ENCODE measurements at regions not wholly inside any gene's neighbourhood (a gene's known extent, or its start where the extent isn't known, plus 50 kb on each side); places are given as distances from the start of the nearest gene placed in this dataset.

DNA sequence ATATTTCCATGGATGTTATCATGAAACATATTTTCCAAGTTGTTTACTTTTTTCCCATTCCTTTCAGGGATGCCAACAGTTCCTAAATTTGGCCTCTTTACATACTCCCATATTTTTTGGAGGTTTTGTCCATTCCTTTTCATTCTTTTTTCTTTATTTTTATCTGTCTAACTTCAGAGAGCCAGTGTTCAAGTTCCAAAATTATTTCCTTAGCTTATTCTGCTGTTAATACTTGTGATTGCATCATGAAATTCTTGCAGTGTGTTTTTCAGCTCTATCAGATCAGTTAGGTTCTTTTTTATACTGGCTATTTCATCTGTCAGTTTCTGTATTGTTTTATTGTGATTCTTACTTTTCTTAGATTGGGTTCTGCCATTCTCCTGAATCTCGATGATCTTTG lies 89.9 kb upstream of the TCF21 start:
- H3K79me2 ChIP-seq (ENCODE audit: low read depth) = no peaks in the 10 kb centered on the region
- H3F3A ChIP-seq (ENCODE audit: low read depth) = no peaks in the 10 kb centered on the region
- H3K4me3 ChIP-seq = no peak overlapping the region
- H3K4me2 ChIP-seq = no peak overlapping the region
- no peaks in the 10 kb centered on the region for H3K27me3 ChIP-seq
- no peaks in the 10 kb centered on the region for H4K20me1 ChIP-seq (ENCODE audit: low read depth)
- no peak for TF ChIP-seq EZH2phosphoT487 (IDR thresholded peaks at IDR 0.05)
- no peak for TF ChIP-seq CTCF (IDR thresholded peaks at IDR 0.05)
- no peak for TF ChIP-seq EZH2 (IDR thresholded peaks at IDR 0.05)
- H2AFZ ChIP-seq (replicated peaks) = no peak overlapping the region
- H3K27ac ChIP-seq = no peak overlapping the region
- no peaks in the 10 kb centered on the region for H3K4me1 ChIP-seq
- no peaks in the 10 kb centered on the region for H3K36me3 ChIP-seq
- Mint-ChIP-seq H3K9me3 (no peaks in the 10 kb centered on the region), H3K36me3 (no peaks in the 10 kb centered on the region), H3K27me3 (ENCODE audit: insufficient read depth, low read depth) (no peaks in the 10 kb centered on the region), H3K4me1 (no peaks in the 10 kb centered on the region), H3K27ac (no peak overlapping the region), H3K4me3 (no peak overlapping the region)
- H3K9me3 ChIP-seq (ENCODE audit: low read depth) = no peaks in the 10 kb centered on the region
- DNase-seq (ENCODE audit: low spot score) = no peak
- no peak overlapping the region for H3K9ac ChIP-seq

DNA sequence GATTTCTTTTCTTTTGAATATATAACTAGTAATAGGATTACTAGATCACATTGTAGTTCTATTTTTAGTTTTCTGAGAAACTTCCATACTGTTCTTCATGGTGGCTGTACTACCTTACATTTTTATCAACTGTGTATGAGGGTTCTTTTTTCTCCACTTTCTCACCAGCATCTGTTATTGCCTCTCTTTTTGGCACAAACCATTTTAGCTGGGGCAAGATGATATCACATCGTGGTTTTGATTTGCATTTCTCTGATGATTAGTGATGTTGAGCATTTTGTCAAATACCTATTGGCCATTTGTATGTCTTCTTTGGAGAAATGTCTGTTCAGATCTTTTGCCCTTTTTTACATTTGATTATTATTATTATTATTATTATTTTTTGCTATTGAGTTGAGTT lies 86.1 kb upstream of the TCF21 start:
- Histone ChIP-seq H3F3A (ENCODE audit: low read depth) (no peaks in the 10 kb centered on the region), H3K4me2 (no peak overlapping the region), H3K79me2 (ENCODE audit: low read depth) (no peaks in the 10 kb centered on the region), H2AFZ (replicated peaks) (no peak overlapping the region), H3K27ac (no peak overlapping the region), H3K27me3 (no peaks in the 10 kb centered on the region), H4K20me1 (ENCODE audit: low read depth) (no peaks in the 10 kb centered on the region), H3K4me3 (no peak overlapping the region), H3K4me1 (no peaks in the 10 kb centered on the region), H3K9me3 (ENCODE audit: low read depth) (no peaks in the 10 kb centered on the region), H3K36me3 (no peaks in the 10 kb centered on the region), H3K9ac (no peak overlapping the region)
- Mint-ChIP-seq H3K4me1 (no peaks in the 10 kb centered on the region), H3K27ac (no peak overlapping the region), H3K9me3 (no peaks in the 10 kb centered on the region), H3K36me3 (no peaks in the 10 kb centered on the region), H3K27me3 (ENCODE audit: insufficient read depth, low read depth) (no peaks in the 10 kb centered on the region), H3K4me3 (no peak overlapping the region)
- TF ChIP-seq EZH2phosphoT487 (IDR thresholded peaks at IDR 0.05) = no peak
- no peak for TF ChIP-seq EZH2 (IDR thresholded peaks at IDR 0.05)
- no peak for TF ChIP-seq CTCF (IDR thresholded peaks at IDR 0.05)
- DNase-seq (ENCODE audit: low spot score) = no peak

- no peaks in the 10 kb centered on the region for H3F3A ChIP-seq (ENCODE audit: low read depth)
- H3K9me3 ChIP-seq (ENCODE audit: low read depth) = no peaks in the 10 kb centered on the region
- Mint-ChIP-seq H3K4me3 (no peak overlapping the region), H3K9me3 (no peaks in the 10 kb centered on the region), H3K4me1 (no peaks in the 10 kb centered on the region), H3K27ac (no peak overlapping the region), H3K36me3 (no peaks in the 10 kb centered on the region), H3K27me3 (ENCODE audit: insufficient read depth, low read depth) (no peaks in the 10 kb centered on the region)
- no peak for DNase-seq (ENCODE audit: low spot score)
- H3K4me1 ChIP-seq = no peaks in the 10 kb centered on the region
- H3K27me3 ChIP-seq = no peaks in the 10 kb centered on the region
- TF ChIP-seq CTCF (IDR thresholded peaks at IDR 0.05) = no peak
- no peak for TF ChIP-seq EZH2 (IDR thresholded peaks at IDR 0.05)
- no peak for TF ChIP-seq EZH2phosphoT487 (IDR thresholded peaks at IDR 0.05)
- H3K27ac ChIP-seq = no peak overlapping the region
- no peak overlapping the region for H2AFZ ChIP-seq (replicated peaks)
- no peaks in the 10 kb centered on the region for H3K36me3 ChIP-seq
- no peaks in the 10 kb centered on the region for H3K79me2 ChIP-seq (ENCODE audit: low read depth)
- H3K4me2 ChIP-seq = no peak overlapping the region
- no peak overlapping the region for H3K4me3 ChIP-seq
- H3K9ac ChIP-seq = no peak overlapping the region
- no peaks in the 10 kb centered on the region for H4K20me1 ChIP-seq (ENCODE audit: low read depth)
Observed at GRCh38 chr6:133804265-133804664, 84.6 kb upstream of the TCF21 start.

DNA sequence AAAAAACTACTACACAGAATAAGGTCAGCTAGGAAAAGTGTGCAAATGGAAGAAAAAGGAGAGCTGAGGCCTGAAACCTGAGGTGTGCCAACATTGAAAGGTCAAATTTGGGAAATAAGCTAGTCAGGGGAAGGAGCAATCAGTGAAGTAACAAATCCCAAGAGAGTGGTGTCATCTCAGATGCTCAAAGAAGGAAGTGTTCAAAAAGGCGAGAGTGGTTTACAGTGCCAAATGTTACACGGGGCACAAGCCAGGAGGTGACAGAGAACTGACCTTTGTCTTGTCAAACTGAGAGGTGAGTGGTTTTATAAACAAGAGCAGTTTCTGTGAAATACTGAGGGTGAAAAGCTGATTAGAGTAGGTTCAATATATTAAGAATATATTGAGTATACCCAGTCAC lies 83.0 kb upstream of the TCF21 start:
- H3K36me3 Mint-ChIP-seq = no peaks in the 10 kb centered on the region
- Histone ChIP-seq H3K36me3 (no peaks in the 10 kb centered on the region), H3K27ac (no peak overlapping the region), H3F3A (ENCODE audit: low read depth) (no peaks in the 10 kb centered on the region), H3K4me2 (no peak overlapping the region), H3K27me3 (no peaks in the 10 kb centered on the region), H3K9ac (no peak overlapping the region), H3K79me2 (ENCODE audit: low read depth) (no peaks in the 10 kb centered on the region), H3K4me1 (no peaks in the 10 kb centered on the region), H3K4me3 (no peak overlapping the region), H3K9me3 (ENCODE audit: low read depth) (no peaks in the 10 kb centered on the region), H2AFZ (replicated peaks) (no peak overlapping the region), H4K20me1 (ENCODE audit: low read depth) (no peaks in the 10 kb centered on the region)
- no peak overlapping the region for H3K27ac Mint-ChIP-seq
- H3K4me1 Mint-ChIP-seq = no peaks in the 10 kb centered on the region
- H3K27me3 Mint-ChIP-seq (ENCODE audit: insufficient read depth, low read depth) = no peaks in the 10 kb centered on the region
- TF ChIP-seq EZH2phosphoT487 (IDR thresholded peaks at IDR 0.05) (no peak), CTCF (IDR thresholded peaks at IDR 0.05) (no peak), EZH2 (IDR thresholded peaks at IDR 0.05) (no peak)
- no peak for DNase-seq (ENCODE audit: low spot score)
- H3K4me3 Mint-ChIP-seq = no peak overlapping the region
- H3K9me3 Mint-ChIP-seq = peaks cover 3% of the 10 kb centered on the region

All from neural progenitor cell (in vitro differentiated cells).